ENCODE measurements at regions not wholly inside any gene's neighbourhood (a gene's known extent, or its start where the extent isn't known, plus 50 kb on each side); places are given as distances from the start of the nearest gene placed in this dataset.

DNA sequence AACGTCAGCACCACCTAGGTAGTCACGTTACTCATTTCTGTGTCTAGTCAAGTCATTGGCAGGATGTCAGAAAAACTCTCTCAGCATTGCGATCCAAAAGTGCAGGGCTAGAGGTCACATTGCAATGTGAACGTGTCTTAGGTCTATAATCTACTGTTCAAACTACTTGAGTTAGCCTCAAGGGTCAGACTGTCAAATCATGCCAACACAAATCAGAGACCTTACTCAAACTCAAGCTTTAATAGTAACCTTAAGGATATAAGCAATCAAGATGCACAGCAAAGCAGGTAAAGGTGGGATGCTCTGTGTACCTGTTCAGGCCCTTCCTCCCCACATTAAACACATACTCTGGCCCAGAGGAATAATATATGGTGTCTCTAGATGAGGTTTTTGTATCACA lies 114.4 kb upstream of the NOCT start:
- TF ChIP-seq, protein P1, sequence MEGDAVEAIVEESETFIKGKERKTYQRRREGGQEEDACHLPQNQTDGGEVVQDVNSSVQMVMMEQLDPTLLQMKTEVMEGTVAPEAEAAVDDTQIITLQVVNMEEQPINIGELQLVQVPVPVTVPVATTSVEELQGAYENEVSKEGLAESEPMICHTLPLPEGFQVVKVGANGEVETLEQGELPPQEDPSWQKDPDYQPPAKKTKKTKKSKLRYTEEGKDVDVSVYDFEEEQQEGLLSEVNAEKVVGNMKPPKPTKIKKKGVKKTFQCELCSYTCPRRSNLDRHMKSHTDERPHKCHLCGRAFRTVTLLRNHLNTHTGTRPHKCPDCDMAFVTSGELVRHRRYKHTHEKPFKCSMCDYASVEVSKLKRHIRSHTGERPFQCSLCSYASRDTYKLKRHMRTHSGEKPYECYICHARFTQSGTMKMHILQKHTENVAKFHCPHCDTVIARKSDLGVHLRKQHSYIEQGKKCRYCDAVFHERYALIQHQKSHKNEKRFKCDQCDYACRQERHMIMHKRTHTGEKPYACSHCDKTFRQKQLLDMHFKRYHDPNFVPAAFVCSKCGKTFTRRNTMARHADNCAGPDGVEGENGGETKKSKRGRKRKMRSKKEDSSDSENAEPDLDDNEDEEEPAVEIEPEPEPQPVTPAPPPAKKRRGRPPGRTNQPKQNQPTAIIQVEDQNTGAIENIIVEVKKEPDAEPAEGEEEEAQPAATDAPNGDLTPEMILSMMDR (IDR thresholded peaks at IDR 0.05 in 8 of 11, conservative IDR thresholded peaks at IDR 0.05 in 3 of 11), result no peak
- TF ChIP-seq POLR2A (IDR thresholded peaks at IDR 0.05), result no peak
- no peak for TF ChIP-seq POLR2AphosphoS5 (IDR thresholded peaks at IDR 0.05)
